ENCODE measurements at regions not wholly inside any gene's neighbourhood (a gene's known extent, or its start where the extent isn't known, plus 50 kb on each side); places are given as distances from the start of the nearest gene placed in this dataset.

- WGBS, result 79% methylated on average over 1 of the region's 1 CpG
- Histone ChIP-seq H3K9me3 (no peaks in the 10 kb centered on the region), H3K27ac (replicated peaks in 1 of 4) (no peak overlapping the region), H3K4me3 (no peak overlapping the region), H3K4me1 (no peaks in the 10 kb centered on the region), H3K36me3 (no peaks in the 10 kb centered on the region), H3K27me3 (no peaks in the 10 kb centered on the region)
- DNase-seq (ENCODE audit: extremely low spot score), result no peak
- intact Hi-C loops (cut with DNase I), result no loop called here
- TF ChIP-seq POLR2A (IDR thresholded peaks at IDR 0.05; ENCODE audit: low read depth), result no peak
- no peak for TF ChIP-seq EP300 (IDR thresholded peaks at IDR 0.05)
- no peak for TF ChIP-seq CTCF (IDR thresholded peaks at IDR 0.05)
- TF ChIP-seq POLR2AphosphoS5 (IDR thresholded peaks at IDR 0.05), result no peak
Observed at GRCh38 chr1:116239916-116240315, 128.7 kb downstream of the MAB21L3 start.

GRCh38 chr1:116242741-116243140 lies 130.3 kb upstream of the ATP1A1 start:
- Histone ChIP-seq H3K27ac (replicated peaks in 1 of 4) (no peak overlapping the region), H3K36me3 (no peaks in the 10 kb centered on the region), H3K27me3 (no peaks in the 10 kb centered on the region), H3K9me3 (no peaks in the 10 kb centered on the region), H3K4me1 (no peaks in the 10 kb centered on the region), H3K4me3 (no peak overlapping the region)
- WGBS, result 69% methylated on average over 7 of the region's 7 CpGs
- no peak for DNase-seq (ENCODE audit: extremely low spot score)
- intact Hi-C loops (cut with DNase I), result no loop called here
- no peak for TF ChIP-seq CTCF (IDR thresholded peaks at IDR 0.05)
- no peak for TF ChIP-seq POLR2AphosphoS5 (IDR thresholded peaks at IDR 0.05)
- TF ChIP-seq POLR2A (IDR thresholded peaks at IDR 0.05; ENCODE audit: low read depth), result no peak
- TF ChIP-seq EP300 (IDR thresholded peaks at IDR 0.05), result no peak

- Histone ChIP-seq H3K36me3 (no peaks in the 10 kb centered on the region), H3K27me3 (no peaks in the 10 kb centered on the region), H3K4me3 (no peak overlapping the region), H3K9me3 (no peaks in the 10 kb centered on the region), H3K4me1 (no peaks in the 10 kb centered on the region), H3K27ac (replicated peaks in 1 of 4) (no peak overlapping the region)
- TF ChIP-seq CTCF (IDR thresholded peaks at IDR 0.05) (no peak), POLR2AphosphoS5 (IDR thresholded peaks at IDR 0.05) (no peak), EP300 (IDR thresholded peaks at IDR 0.05) (no peak), POLR2A (IDR thresholded peaks at IDR 0.05; ENCODE audit: low read depth) (no peak)
- WGBS, result 69% methylated on average over 6 of the region's 7 CpGs
- intact Hi-C loops (cut with DNase I), result no loop called here
- DNase-seq (ENCODE audit: extremely low spot score), result no peak
Observed at GRCh38 chr1:116243333-116244054, 129.6 kb upstream of the ATP1A1 start.

- DNase-seq (ENCODE audit: extremely low spot score), result no peak
- no peak overlapping the region for H3K27ac ChIP-seq (replicated peaks in 1 of 4)
- no peaks in the 10 kb centered on the region for H3K27me3 ChIP-seq
- TF ChIP-seq POLR2A (IDR thresholded peaks at IDR 0.05; ENCODE audit: low read depth) (no peak), CTCF (IDR thresholded peaks at IDR 0.05) (no peak), EP300 (IDR thresholded peaks at IDR 0.05) (no peak), POLR2AphosphoS5 (IDR thresholded peaks at IDR 0.05) (no peak)
- 83% methylated on average over 3 of the region's 3 CpGs for WGBS
- intact Hi-C loops (cut with DNase I), result no loop called here
- no peaks in the 10 kb centered on the region for H3K4me1 ChIP-seq
- H3K4me3 ChIP-seq, result no peak overlapping the region
- no peaks in the 10 kb centered on the region for H3K9me3 ChIP-seq
- no peaks in the 10 kb centered on the region for H3K36me3 ChIP-seq
Observed at GRCh38 chr1:116246174-116246573, 126.9 kb upstream of the ATP1A1 start.

- WGBS, result 45% methylated on average over 1 of the region's 1 CpG
- Histone ChIP-seq H3K9me3 (no peaks in the 10 kb centered on the region), H3K36me3 (no peaks in the 10 kb centered on the region), H3K27ac (replicated peaks in 1 of 4) (no peak overlapping the region), H3K4me1 (no peaks in the 10 kb centered on the region), H3K27me3 (peaks cover 0 to 4% (median 0%) of the 10 kb centered on the region in 4 donors), H3K4me3 (no peak overlapping the region)
- intact Hi-C loops (cut with DNase I), result no loop called here
- TF ChIP-seq POLR2AphosphoS5 (IDR thresholded peaks at IDR 0.05) (no peak), POLR2A (IDR thresholded peaks at IDR 0.05; ENCODE audit: low read depth) (no peak)
- no peak for DNase-seq (ENCODE audit: extremely low spot score)
Observed at GRCh38 chr1:116252271-116252670, 120.8 kb upstream of the ATP1A1 start.
